OCI-LY7 (cell line): ENCODE measurements at regions not wholly inside any gene's neighbourhood (a gene's known extent, or its start where the extent isn't known, plus 50 kb on each side); places are given as distances from the start of the nearest gene placed in this dataset.

Experiments used
- CTCF ChIP-seq: fragments of 200-600 bp; sonication (generic); conservative IDR thresholded peaks from 2 replicates; pipeline ENCODE4 v1.5.1; 2014; ENCODE audit warnings: mild to moderate bottlenecking, antibody characterized with exemption, low read length, moderate library complexity, mixed read lengths
- EZH2phosphoT487 ChIP-seq: fragments of 200-600 bp; sonication (generic); IDR thresholded peaks from 2 replicates; pipeline ENCODE4 v1.6.1; 2018; ENCODE audit warnings: low read depth, borderline replicate concordance, mild to moderate bottlenecking, mixed run types, antibody characterized with exemption, low read length, moderate library complexity, mixed read lengths

- TF ChIP-seq CTCF = no peak
- no peak for TF ChIP-seq EZH2phosphoT487
These were observed 52.1 kb upstream of the USPL1 start for GRCh38 chr13:30565658-30566057.
